CD8-positive, alpha-beta memory T cell (primary cell): ENCODE measurements at regions not wholly inside any gene's neighbourhood (a gene's known extent, or its start where the extent isn't known, plus 50 kb on each side); places are given as distances from the start of the nearest gene placed in this dataset.
"Not testable (repeated sequence)": the region's sequence is repeated elsewhere in the genome, so short reads cannot be mapped to it uniquely, and the experiment has no call there.

Experiments
- CTCF ChIA-PET: fragments of 350-600 bp; sonication (Branson Sonifier 250); formaldehyde crosslinking; loops from one replicate; lab custom pipeline; 2021; ENCODE audit warnings: antibody characterized with exemption; lab: Charles Lee
- POLR2A ChIA-PET: fragments of 350-600 bp; sonication (Branson Sonifier 250); formaldehyde crosslinking; loops from one replicate; lab custom pipeline; 2021; ENCODE audit warnings: antibody characterized with exemption; lab: Charles Lee
- DNase-seq, 5 donors: peaks; one replicate each; pipeline versions ENCODE4 v3.0.0 to v3.0.0-alpha.2; 2020 to 2022; ENCODE audit warnings: mixed read lengths in 1 of 5
- H3K27ac ChIP-seq: one replicate; pipeline ENCODE4 v1.7.0; 2013; ENCODE audit warnings: low read depth, mild to moderate bottlenecking, low read length, moderate library complexity
- H3K27me3 ChIP-seq: 2 replicates; pipeline ENCODE4 v1.7.0; 2013; ENCODE audit warnings: low read length, mild to moderate bottlenecking; ENCODE audit not compliant: insufficient read depth, poor library complexity, severe bottlenecking
- H3K36me3 ChIP-seq: 2 replicates; pipeline ENCODE4 v1.7.0; 2013; ENCODE audit warnings: mild to moderate bottlenecking, low read length, moderate library complexity; ENCODE audit not compliant: insufficient read depth
- H3K4me1 ChIP-seq: 2 replicates; pipeline ENCODE4 v1.7.0; 2013; ENCODE audit warnings: mild to moderate bottlenecking, low read length, moderate library complexity; ENCODE audit not compliant: insufficient read depth
- H3K4me3 ChIP-seq: 2 replicates; pipeline ENCODE4 v1.7.0; 2013; ENCODE audit warnings: mild to moderate bottlenecking, low read length
- H3K9me3 ChIP-seq: 2 replicates; pipeline ENCODE4 v1.7.0; 2013; ENCODE audit warnings: mild to moderate bottlenecking, low read length
- H3K27ac Mint-ChIP-seq, 8 donors: one replicate each; pipeline ENCODE4 v1.8.0; 2020 to 2021; ENCODE audit warnings: mixed read lengths in 8 of 8, mild to moderate bottlenecking in 6 of 8, inconsistent platforms in 3 of 8, moderate library complexity in 3 of 8
- H3K27me3 Mint-ChIP-seq, 2 donors: one replicate each; pipeline ENCODE4 v1.8.0; 2020 to 2021; ENCODE audit warnings: mixed read lengths in 2 of 2, mild to moderate bottlenecking in 1 of 2, moderate library complexity in 1 of 2
- H3K36me3 Mint-ChIP-seq, 3 donors: one replicate each; pipeline ENCODE4 v1.8.0; 2020 to 2021; ENCODE audit warnings: mixed read lengths in 3 of 3, inconsistent platforms in 1 of 3, mild to moderate bottlenecking in 1 of 3
- H3K4me1 Mint-ChIP-seq, 3 donors: one replicate each; pipeline ENCODE4 v1.8.0; 2020 to 2021; ENCODE audit warnings: mixed read lengths in 3 of 3, inconsistent platforms in 1 of 3, mild to moderate bottlenecking in 1 of 3
- H3K4me3 Mint-ChIP-seq, 7 donors: one replicate each; pipeline ENCODE4 v1.8.0; 2020 to 2021; ENCODE audit warnings: mixed read lengths in 7 of 7, mild to moderate bottlenecking in 6 of 7, moderate library complexity in 4 of 7, inconsistent platforms in 2 of 7
- H3K9me3 Mint-ChIP-seq, 5 donors: one replicate each; pipeline ENCODE4 v1.8.0; 2020 to 2022; ENCODE audit warnings: mixed read lengths in 5 of 5, mild to moderate bottlenecking in 3 of 5, moderate library complexity in 2 of 5, inconsistent platforms in 1 of 5

GRCh38 chr2:83967854-83968253, 491.2 kb downstream of the SUCLG1 start:
- Mint-ChIP-seq H3K36me3 (no peaks in the 10 kb centered on the region), H3K27me3 (peaks cover 1 to 4% of the 10 kb centered on the region in 2 donors), H3K4me3 (no peak overlapping the region), H3K27ac (no peak overlapping the region), H3K4me1 (no peaks in the 10 kb centered on the region), H3K9me3 (peaks cover 0 to 6% (median 0%) of the 10 kb centered on the region in 5 donors)
- no peaks in the 10 kb centered on the region for H3K27me3 ChIP-seq
- DNase-seq: no peak
- H3K27ac ChIP-seq: no peak overlapping the region
- H3K36me3 ChIP-seq: no peaks in the 10 kb centered on the region
- ChIA-PET POLR2A (no interaction called here), CTCF (no interaction called here)
- H3K9me3 ChIP-seq: no peaks in the 10 kb centered on the region
- no peaks in the 10 kb centered on the region for H3K4me1 ChIP-seq
- no peak overlapping the region for H3K4me3 ChIP-seq

- H3K27ac ChIP-seq, H3K36me3 Mint-ChIP-seq, H3K9me3 Mint-ChIP-seq, H3K27me3 ChIP-seq, H3K4me1 ChIP-seq, CTCF ChIA-PET, H3K4me3 Mint-ChIP-seq, H3K27ac Mint-ChIP-seq, DNase-seq, H3K36me3 ChIP-seq, H3K9me3 ChIP-seq, H3K4me3 ChIP-seq, H3K4me1 Mint-ChIP-seq, POLR2A ChIA-PET, H3K27me3 Mint-ChIP-seq: not testable (repeated sequence)
Observed at GRCh38 chr2:83966946-83967345, 492.1 kb downstream of the SUCLG1 start.

- Mint-ChIP-seq H3K27me3 (peaks cover 0 to 1% of the 10 kb centered on the region in 2 donors), H3K27ac (no peak overlapping the region), H3K36me3 (no peaks in the 10 kb centered on the region), H3K4me3 (no peak overlapping the region), H3K4me1 (no peaks in the 10 kb centered on the region), H3K9me3 (no peaks in the 10 kb centered on the region)
- H3K9me3 ChIP-seq: no peaks in the 10 kb centered on the region
- H3K4me3 ChIP-seq: no peak overlapping the region
- H3K27me3 ChIP-seq: no peaks in the 10 kb centered on the region
- H3K27ac ChIP-seq: no peak overlapping the region
- H3K36me3 ChIP-seq: no peaks in the 10 kb centered on the region
- ChIA-PET POLR2A (no interaction called here), CTCF (no interaction called here)
- no peaks in the 10 kb centered on the region for H3K4me1 ChIP-seq
- DNase-seq: no peak
Observed at GRCh38 chr2:83961512-83961911, 497.6 kb downstream of the SUCLG1 start.

GRCh38 chr2:83960371-83960770, 498.7 kb downstream of the SUCLG1 start:
- ChIA-PET CTCF (no interaction called here), POLR2A (no interaction called here)
- Histone ChIP-seq H3K36me3 (no peaks in the 10 kb centered on the region), H3K27me3 (no peaks in the 10 kb centered on the region), H3K27ac (no peak overlapping the region), H3K4me1 (no peaks in the 10 kb centered on the region), H3K4me3 (no peak overlapping the region), H3K9me3 (no peaks in the 10 kb centered on the region)
- DNase-seq: no peak
- no peaks in the 10 kb centered on the region for H3K9me3 Mint-ChIP-seq
- peaks cover 0 to 1% of the 10 kb centered on the region in 2 donors for H3K27me3 Mint-ChIP-seq
- no peaks in the 10 kb centered on the region for H3K4me1 Mint-ChIP-seq
- H3K36me3 Mint-ChIP-seq: no peaks in the 10 kb centered on the region
- H3K4me3 Mint-ChIP-seq: no peak overlapping the region
- H3K27ac Mint-ChIP-seq: no peak overlapping the region

GRCh38 chr2:83959266-83959665, 499.8 kb downstream of the SUCLG1 start:
- H3K27me3 Mint-ChIP-seq: peaks cover 0 to 1% of the 10 kb centered on the region in 2 donors
- no peak overlapping the region for H3K27ac Mint-ChIP-seq
- POLR2A ChIA-PET: no interaction called here
- CTCF ChIA-PET: no interaction called here
- H3K36me3 Mint-ChIP-seq: no peaks in the 10 kb centered on the region
- no peak for DNase-seq
- no peaks in the 10 kb centered on the region for H3K9me3 Mint-ChIP-seq
- Histone ChIP-seq H3K27ac (no peak overlapping the region), H3K27me3 (no peaks in the 10 kb centered on the region), H3K4me3 (no peak overlapping the region), H3K9me3 (no peaks in the 10 kb centered on the region), H3K4me1 (no peaks in the 10 kb centered on the region), H3K36me3 (no peaks in the 10 kb centered on the region)
- H3K4me1 Mint-ChIP-seq: no peaks in the 10 kb centered on the region
- H3K4me3 Mint-ChIP-seq: no peak overlapping the region

- DNase-seq: no peak
- H3K4me3 Mint-ChIP-seq: no peak overlapping the region
- Histone ChIP-seq H3K4me1 (no peaks in the 10 kb centered on the region), H3K27ac (no peak overlapping the region), H3K9me3 (no peaks in the 10 kb centered on the region), H3K4me3 (no peak overlapping the region), H3K36me3 (no peaks in the 10 kb centered on the region), H3K27me3 (no peaks in the 10 kb centered on the region)
- no peaks in the 10 kb centered on the region for H3K9me3 Mint-ChIP-seq
- ChIA-PET CTCF (no interaction called here), POLR2A (no interaction called here)
- H3K27ac Mint-ChIP-seq: no peak overlapping the region
- no peaks in the 10 kb centered on the region for H3K4me1 Mint-ChIP-seq
- peaks cover 0 to 1% of the 10 kb centered on the region in 2 donors for H3K27me3 Mint-ChIP-seq
- no peaks in the 10 kb centered on the region for H3K36me3 Mint-ChIP-seq
Observed at GRCh38 chr2:83956991-83957390, 502.1 kb downstream of the SUCLG1 start.

GRCh38 chr2:83953697-83954096, 505.4 kb downstream of the SUCLG1 start:
- Mint-ChIP-seq H3K9me3 (peaks cover 0 to 2% (median 0%) of the 10 kb centered on the region in 5 donors), H3K4me3 (no peak overlapping the region), H3K27me3 (no peaks in the 10 kb centered on the region), H3K27ac (no peak overlapping the region), H3K4me1 (no peaks in the 10 kb centered on the region), H3K36me3 (no peaks in the 10 kb centered on the region)
- Histone ChIP-seq H3K27me3 (no peaks in the 10 kb centered on the region), H3K4me1 (no peaks in the 10 kb centered on the region), H3K27ac (no peak overlapping the region), H3K36me3 (no peaks in the 10 kb centered on the region), H3K4me3 (no peak overlapping the region), H3K9me3 (no peaks in the 10 kb centered on the region)
- no peak for DNase-seq
- ChIA-PET POLR2A (no interaction called here), CTCF (no interaction called here)

- DNase-seq: no peak
- no peak overlapping the region for H3K27ac Mint-ChIP-seq
- H3K36me3 ChIP-seq: no peaks in the 10 kb centered on the region
- ChIA-PET POLR2A (no interaction called here), CTCF (interaction anchor here (0.6 kb wide), 1 partner anchor 120 kb away, joined by 3 read pairs; no protein-coding TSS in a partner anchor)
- H3K9me3 Mint-ChIP-seq: peaks cover 0 to 5% (median 0%) of the 10 kb centered on the region in 5 donors
- H3K27me3 Mint-ChIP-seq: no peaks in the 10 kb centered on the region
- no peaks in the 10 kb centered on the region for H3K4me1 ChIP-seq
- no peak overlapping the region for H3K27ac ChIP-seq
- no peaks in the 10 kb centered on the region for H3K9me3 ChIP-seq
- H3K4me3 ChIP-seq: no peak overlapping the region
- no peaks in the 10 kb centered on the region for H3K27me3 ChIP-seq
- H3K4me3 Mint-ChIP-seq: no peak overlapping the region
- H3K36me3 Mint-ChIP-seq: no peaks in the 10 kb centered on the region
- no peaks in the 10 kb centered on the region for H3K4me1 Mint-ChIP-seq
Observed at GRCh38 chr2:83951378-83951947, 507.6 kb downstream of the SUCLG1 start.
